IMR-90 (cell line): ENCODE measurements at regions not wholly inside any gene's neighbourhood (a gene's known extent, or its start where the extent isn't known, plus 50 kb on each side); places are given as distances from the start of the nearest gene placed in this dataset.

Experiments
- ATAC-seq: fragments of 200-7000 bp; cut with Tn5 transposase; 2 replicates; pipeline ENCODE4 v1.9.1; 2020; ENCODE audit warnings: low read depth, mild to moderate bottlenecking, moderate library complexity
- BruUV-seq: library from RNA; stranded (reverse); fragments of 400-500 nt; replicated peaks from 2 replicates; lab custom pipeline; 2021; lab: Mats Ljungman, UMichigan
- CTCF ChIA-PET: fragments of 300-600 bp; formaldehyde crosslinking; extraction: SDS; loops from one replicate; lab custom pipeline; 2021; ENCODE audit warnings: antibody characterized with exemption; lab: Yijun Ruan, JAX
- POLR2A ChIA-PET: fragments of 300-600 bp; sonication (Branson Sonifier 250); formaldehyde crosslinking; loops from one replicate; lab custom pipeline; 2022; ENCODE audit warnings: antibody characterized with exemption; ENCODE audit not compliant: unreplicated experiment; lab: Charles Lee
- DNase-seq: peaks from one replicate; pipeline ENCODE4 v3.0.0; 2013
- H2AFZ ChIP-seq: replicated peaks from 2 replicates; pipeline ENCODE3; 2013; ENCODE audit warnings: low read length, mild to moderate bottlenecking; ENCODE audit not compliant: poor library complexity
- H2AK5ac ChIP-seq: 2 replicates; pipeline ENCODE4 v1.6.1; 2013; ENCODE audit warnings: low read depth, low read length, inconsistent platforms
- H2AK9ac ChIP-seq: replicated peaks from 2 replicates; pipeline ENCODE3; 2013; ENCODE audit warnings: mild to moderate bottlenecking, low read depth, low read length, moderate library complexity; ENCODE audit not compliant: poor library complexity
- H2BK120ac ChIP-seq: 2 replicates; pipeline ENCODE4 v1.6.1; 2013; ENCODE audit warnings: low read depth, low read length, inconsistent platforms
- H2BK15ac ChIP-seq: 3 replicates; pipeline ENCODE4 v1.6.1; 2013; ENCODE audit warnings: low read depth, low read length, inconsistent platforms
- H2BK20ac ChIP-seq: 2 replicates; pipeline ENCODE4 v1.6.1; 2013; ENCODE audit warnings: low read depth, mild to moderate bottlenecking, inconsistent platforms, low read length, moderate library complexity
- H2BK5ac ChIP-seq: 2 replicates; pipeline ENCODE4 v1.6.1; 2013; ENCODE audit warnings: mild to moderate bottlenecking, low read depth, low read length, inconsistent platforms; ENCODE audit not compliant: poor library complexity, severe bottlenecking
- H3K14ac ChIP-seq: replicated peaks from 2 replicates; pipeline ENCODE4 v1.6.1; 2013; ENCODE audit warnings: low read depth, low read length, inconsistent platforms
- H3K18ac ChIP-seq: 2 replicates; pipeline ENCODE4 v1.6.1; 2013; ENCODE audit warnings: low read depth, low read length, control low read depth
- H3K23ac ChIP-seq: 2 replicates; pipeline ENCODE4 v1.6.1; 2013; ENCODE audit warnings: low read depth, low read length, inconsistent platforms
- H3K27ac ChIP-seq: 2 replicates; pipeline ENCODE4 v1.5.1; 2013; ENCODE audit warnings: mild to moderate bottlenecking, control low read depth, low read length; ENCODE audit not compliant: insufficient read depth
- H3K27me3 ChIP-seq: 2 replicates; pipeline ENCODE4 v1.6.1; 2013; ENCODE audit warnings: low read length; ENCODE audit not compliant: control insufficient read depth, insufficient read depth
- H3K36me3 ChIP-seq: 2 replicates; pipeline ENCODE4 v1.6.1; 2013; ENCODE audit warnings: low read length, mixed read lengths; ENCODE audit not compliant: control insufficient read depth, insufficient read depth
- H3K4ac ChIP-seq: 2 replicates; pipeline ENCODE4 v1.6.1; 2013; ENCODE audit warnings: low read depth, low read length, inconsistent platforms
- H3K4me1 ChIP-seq: 2 replicates; pipeline ENCODE4 v1.6.1; 2013; ENCODE audit warnings: low read length, mixed read lengths; ENCODE audit not compliant: control insufficient read depth, insufficient read depth
- H3K4me2 ChIP-seq: 2 replicates; pipeline ENCODE4 v1.6.1; 2013; ENCODE audit warnings: low read depth, mild to moderate bottlenecking, control low read depth, low read length, moderate library complexity
- H3K4me3 ChIP-seq: 2 replicates; pipeline ENCODE4 v1.5.1; 2013; ENCODE audit warnings: low read depth, mild to moderate bottlenecking, control low read depth, low read length, moderate library complexity; ENCODE audit not compliant: insufficient read depth
- H3K56ac ChIP-seq: 2 replicates; pipeline ENCODE4 v1.6.1; 2013; ENCODE audit warnings: low read length, inconsistent platforms; ENCODE audit not compliant: insufficient read depth; ENCODE audit errors: extremely low read depth
- H3K79me1 ChIP-seq, 2 experiments: 2 replicates each; pipeline ENCODE4 v1.6.1; 2013; ENCODE audit warnings: low read length in 2 of 2, inconsistent platforms in 1 of 2, low read depth in 1 of 2
- H3K9ac ChIP-seq: 2 replicates; pipeline ENCODE4 v1.6.1; 2013; ENCODE audit warnings: low read depth, low read length, control low read depth
- H3K9me1 ChIP-seq: 2 replicates; pipeline ENCODE4 v1.6.1; 2013; ENCODE audit warnings: low read length, inconsistent platforms; ENCODE audit not compliant: insufficient read depth
- H3K9me3 ChIP-seq: 2 replicates; pipeline ENCODE4 v1.6.1; 2013; ENCODE audit warnings: low read length; ENCODE audit not compliant: control insufficient read depth, insufficient read depth
- H4K20me1 ChIP-seq: 2 replicates; pipeline ENCODE4 v1.6.1; 2013; ENCODE audit warnings: low read length, inconsistent platforms; ENCODE audit not compliant: insufficient read depth
- H4K5ac ChIP-seq: 2 replicates; pipeline ENCODE4 v1.6.1; 2013; ENCODE audit warnings: mild to moderate bottlenecking, low read depth, low read length, control low read depth
- H4K8ac ChIP-seq, 2 experiments: 2 replicates each; pipeline ENCODE4 v1.6.1; 2013; ENCODE audit warnings: low read depth in 2 of 2, low read length in 2 of 2, control low read depth in 1 of 2, inconsistent platforms in 1 of 2
- H4K91ac ChIP-seq: 2 replicates; pipeline ENCODE4 v1.6.1; 2013; ENCODE audit warnings: low read depth, low read length, inconsistent platforms; ENCODE audit not compliant: insufficient read depth
- BHLHE40 ChIP-seq: fragments of 150-350 bp; IDR thresholded peaks from 2 replicates; pipeline ENCODE4 v1.6.1; 2016; ENCODE audit warnings: mild to moderate bottlenecking, low read depth, low read length
- CEBPB ChIP-seq: IDR thresholded peaks from 2 replicates; pipeline ENCODE4 v1.6.1; 2012; ENCODE audit warnings: low read depth, low read length, improper control_type of control experiment
- CHD1 ChIP-seq: IDR thresholded peaks from 2 replicates; pipeline ENCODE4 v1.6.1; 2012; ENCODE audit warnings: low read depth, low read length, improper control_type of control experiment
- CTCF ChIP-seq: conservative IDR thresholded peaks from 2 replicates; pipeline ENCODE4 v1.5.1; 2012; ENCODE audit warnings: mild to moderate bottlenecking, low read depth, low read length, improper control_type of control experiment
- ELK1 ChIP-seq: fragments of 150-350 bp; IDR thresholded peaks from 2 replicates; pipeline ENCODE4 v1.6.1; 2016; ENCODE audit warnings: low read depth, mild to moderate bottlenecking, low read length, moderate library complexity, borderline replicate concordance
- MAFK ChIP-seq: IDR thresholded peaks from 2 replicates; pipeline ENCODE4 v1.6.1; 2012; ENCODE audit warnings: low read depth, low read length, improper control_type of control experiment
- MAZ ChIP-seq: IDR thresholded peaks from 2 replicates; pipeline ENCODE4 v1.6.1; 2012; ENCODE audit warnings: low read depth, mild to moderate bottlenecking, low read length, improper control_type of control experiment, moderate library complexity, borderline replicate concordance
- MXI1 ChIP-seq: IDR thresholded peaks from 2 replicates; pipeline ENCODE4 v1.6.1; 2012; ENCODE audit warnings: low read depth, mild to moderate bottlenecking, low read length, moderate library complexity, borderline replicate concordance
- NFE2L2 ChIP-seq: fragments of 150-350 bp; IDR thresholded peaks from 2 replicates; pipeline ENCODE4 v1.6.1; 2016; ENCODE audit warnings: low read depth, mild to moderate bottlenecking, low read length
- POLR2A ChIP-seq: IDR thresholded peaks from 2 replicates; pipeline ENCODE4 v1.6.1; 2012; ENCODE audit warnings: mild to moderate bottlenecking, low read depth, low read length
- RAD21 ChIP-seq: IDR thresholded peaks from 2 replicates; pipeline ENCODE4 v1.6.1; 2012; ENCODE audit warnings: low read length, improper control_type of control experiment
- RCOR1 ChIP-seq: IDR thresholded peaks from 2 replicates; pipeline ENCODE4 v1.6.1; 2012; ENCODE audit warnings: mild to moderate bottlenecking, low read length, improper control_type of control experiment; ENCODE audit not compliant: insufficient replicate concordance
- RFX5 ChIP-seq: IDR thresholded peaks from 2 replicates; pipeline ENCODE4 v1.8.0; 2012; ENCODE audit warnings: low read depth, mild to moderate bottlenecking, low read length, moderate library complexity
- SMC3 ChIP-seq: fragments of 150-350 bp; IDR thresholded peaks from 2 replicates; pipeline ENCODE4 v1.6.1; 2016; ENCODE audit warnings: low read depth, mild to moderate bottlenecking, antibody characterized with exemption, low read length, moderate library complexity
- WGBS, 2 experiments: methylation state at CpG; one replicate each; pipeline versions ENCODE4 v1.1.5 to v1.1.7; 2013; ENCODE audit warnings: missing lambda C conversion rate in 2 of 2; ENCODE audit not compliant: insufficient read length in 1 of 2; ENCODE audit errors: extremely low coverage in 2 of 2; 5-methylcytosine and 5-hydroxymethylcytosine counted together
- dilution Hi-C: fragments of 300-500 bp; cut with HindIII; formaldehyde crosslinking; loops from one replicate; pipeline ENCODE4 v1.14.3; 2018; ENCODE audit warnings: low sequenced_read_pairs; ENCODE audit not compliant: unreplicated experiment
- in situ Hi-C: fragments of 300-500 bp; cut with MboI; formaldehyde crosslinking; loops from 3 replicates; pipeline ENCODE4 v1.14.3; 2019; ENCODE audit warnings: low sequenced_read_pairs, inconsistent platforms, mixed read lengths
- intact Hi-C: fragments of 100-400 bp; cut with micrococcal nuclease; formaldehyde crosslinking; loops from 2 replicates; pipeline ENCODE4 v1.10.0; 2022
- TF ChIP-seq, protein P1 (sequence below): fragments of 150-350 bp; IDR thresholded peaks from 2 replicates; pipeline ENCODE4 v1.6.1; 2017; ENCODE audit warnings: mild to moderate bottlenecking, antibody characterized with exemption, low read length, low read depth

DNA sequence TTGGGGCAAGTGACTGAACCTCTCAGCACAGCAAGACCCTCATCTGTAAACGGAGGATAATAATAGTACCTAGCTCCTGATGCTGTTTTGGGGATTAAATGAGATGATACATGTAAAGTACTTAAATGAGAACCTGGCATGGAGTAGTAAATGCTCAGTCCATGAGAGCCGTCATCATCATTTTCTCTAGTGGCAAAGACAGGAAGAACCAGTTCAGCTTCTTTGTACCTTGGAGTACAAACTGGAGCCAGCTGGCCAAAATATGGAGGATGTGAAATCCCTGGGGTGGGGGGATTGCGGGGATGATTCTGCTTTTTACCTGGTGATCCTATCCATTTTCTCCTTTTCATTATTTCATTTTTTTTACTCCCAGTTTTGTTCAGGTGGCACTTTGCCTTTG, 204.2 kb upstream of the LRRN1 start:
- Histone ChIP-seq H3K27ac (no peak overlapping the region), H3K4ac (no peak overlapping the region), H2AFZ (no peak overlapping the region), H3K18ac (no peak overlapping the region), H3K56ac (no peak overlapping the region), H4K20me1 (no peaks in the 10 kb centered on the region), H2AK9ac (no peak overlapping the region), H2BK5ac (no peak overlapping the region), H2BK20ac (no peak overlapping the region), H4K91ac (no peak overlapping the region), H3K79me1 (no peaks in the 10 kb centered on the region), H3K14ac (no peak overlapping the region), H4K5ac (no peak overlapping the region), H2BK120ac (no peak overlapping the region), H3K9ac (no peak overlapping the region), H3K36me3 (no peaks in the 10 kb centered on the region), H3K9me1 (no peaks in the 10 kb centered on the region), H3K27me3 (no peaks in the 10 kb centered on the region), H3K4me3 (no peak overlapping the region), H3K4me2 (no peak overlapping the region), H3K23ac (no peak overlapping the region), H3K4me1 (no peaks in the 10 kb centered on the region), H3K9me3 (peaks cover 5% of the 10 kb centered on the region), H2BK15ac (no peak overlapping the region), H4K8ac (no peak overlapping the region), H2AK5ac (no peak overlapping the region)
- 80% methylated on average over 1 of the region's 3 CpGs; no CpG with 5 or more reads in 1 of the 2 experiments for WGBS, 2 experiments
- no peak for ATAC-seq
- dilution Hi-C loops (no loop called here), in situ Hi-C loops (no loop called here), intact Hi-C loops (no loop called here)
- ChIA-PET POLR2A (no interaction called here), CTCF (no interaction called here)
- BruUV-seq, result no TSS peak
- no peak for DNase-seq
- TF ChIP-seq POLR2A (no peak), MAFK (no peak), RAD21 (no peak), CTCF (no peak), CEBPB (no peak), RCOR1 (no peak), BHLHE40 (no peak), MAZ (no peak), RFX5 (no peak), CHD1 (no peak), MXI1 (no peak), NFE2L2 (no peak), ELK1 (no peak), SMC3 (no peak)
- TF ChIP-seq, protein P1, sequence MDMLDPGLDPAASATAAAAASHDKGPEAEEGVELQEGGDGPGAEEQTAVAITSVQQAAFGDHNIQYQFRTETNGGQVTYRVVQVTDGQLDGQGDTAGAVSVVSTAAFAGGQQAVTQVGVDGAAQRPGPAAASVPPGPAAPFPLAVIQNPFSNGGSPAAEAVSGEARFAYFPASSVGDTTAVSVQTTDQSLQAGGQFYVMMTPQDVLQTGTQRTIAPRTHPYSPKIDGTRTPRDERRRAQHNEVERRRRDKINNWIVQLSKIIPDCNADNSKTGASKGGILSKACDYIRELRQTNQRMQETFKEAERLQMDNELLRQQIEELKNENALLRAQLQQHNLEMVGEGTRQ, result no peak
